HG02610 (cell line): ENCODE measurements at regions not wholly inside any gene's neighbourhood (a gene's known extent, or its start where the extent isn't known, plus 50 kb on each side); places are given as distances from the start of the nearest gene placed in this dataset.

ENCODE experiments used
- ATAC-seq: cut with Tn5 transposase; IDR thresholded peaks from one replicate; pipeline ENCODE4 v1.9.1; 2021; ENCODE audit warnings: mild to moderate bottlenecking, moderate library complexity; ENCODE audit not compliant: unreplicated experiment

GRCh38 chr14:32018391-32019092, 58.6 kb upstream of the ARHGAP5 start:
- no peak for ATAC-seq

GRCh38 chr14:32019276-32019675, 57.8 kb upstream of the ARHGAP5 start:
- no peak for ATAC-seq

- ATAC-seq: no peak
Measured at GRCh38 chr14:32020882-32021281, 56.2 kb upstream of the ARHGAP5 start.

- no peak for ATAC-seq
Measured at GRCh38 chr14:32021341-32021740, 55.8 kb upstream of the ARHGAP5 start.

GRCh38 chr14:32022525-32022924, 54.6 kb upstream of the ARHGAP5 start:
- ATAC-seq: no peak

- no peak for ATAC-seq
Measured at GRCh38 chr14:32022938-32023466, 54.1 kb upstream of the ARHGAP5 start.

GRCh38 chr14:32023540-32023939, 53.6 kb upstream of the ARHGAP5 start:
- no peak for ATAC-seq

- ATAC-seq: no peak
Measured at GRCh38 chr14:32027255-32027939, 49.7 kb upstream of the ARHGAP5 start.
